HG02938 (cell line): ENCODE measurements at regions not wholly inside any gene's neighbourhood (a gene's known extent, or its start where the extent isn't known, plus 50 kb on each side); places are given as distances from the start of the nearest gene placed in this dataset.
A peak's percentile ranks its signal among the peaks of the same experiment; 100 is the strongest.

Source experiments
- ATAC-seq: cut with Tn5 transposase; IDR thresholded peaks from one replicate; pipeline ENCODE4 v1.9.1; 2021; ENCODE audit warnings: mild to moderate bottlenecking, moderate library complexity; ENCODE audit not compliant: unreplicated experiment

- no peak for ATAC-seq
Observed at GRCh38 chr13:107223867-107224266, 655.9 kb upstream of the ARGLU1 start.

DNA sequence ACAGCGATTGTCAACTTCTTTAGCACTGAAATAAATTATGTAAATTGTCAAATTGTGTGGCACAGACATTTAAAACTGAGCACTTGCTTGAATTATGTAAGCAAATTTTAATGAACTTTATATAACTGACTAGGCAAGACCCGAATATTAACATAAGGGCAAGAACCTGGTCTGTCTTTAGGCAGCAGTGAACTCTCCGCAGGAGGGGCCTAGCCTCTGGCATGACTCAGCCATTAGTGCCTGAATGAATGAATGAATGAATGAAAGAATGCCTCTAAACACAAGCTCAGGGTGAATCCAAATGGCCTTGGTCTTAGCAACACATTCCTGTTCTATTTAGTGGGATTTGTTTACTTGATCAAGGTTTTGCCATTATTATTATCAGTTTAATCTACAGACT lies 654.7 kb upstream of the ARGLU1 start:
- no peak for ATAC-seq

DNA sequence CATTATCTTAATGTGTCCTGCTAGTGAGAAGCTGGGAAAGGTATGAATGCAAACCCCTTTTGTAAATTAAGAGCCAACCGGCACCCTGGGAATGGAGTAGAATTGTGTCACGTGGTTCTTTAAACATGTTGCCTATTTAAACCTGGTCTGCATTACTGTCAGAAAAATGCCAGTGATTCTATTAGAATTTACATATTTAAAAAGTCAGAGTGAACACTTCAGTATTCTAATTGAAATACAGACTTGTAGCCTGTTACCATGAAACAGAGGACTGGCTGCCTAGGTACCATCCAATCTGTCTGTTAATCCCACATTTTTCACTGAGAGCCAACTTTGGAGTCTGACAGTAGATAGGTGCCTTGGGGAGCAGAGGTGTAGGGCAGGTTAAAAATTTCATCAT lies 652.3 kb upstream of the ARGLU1 start:
- no peak for ATAC-seq

DNA sequence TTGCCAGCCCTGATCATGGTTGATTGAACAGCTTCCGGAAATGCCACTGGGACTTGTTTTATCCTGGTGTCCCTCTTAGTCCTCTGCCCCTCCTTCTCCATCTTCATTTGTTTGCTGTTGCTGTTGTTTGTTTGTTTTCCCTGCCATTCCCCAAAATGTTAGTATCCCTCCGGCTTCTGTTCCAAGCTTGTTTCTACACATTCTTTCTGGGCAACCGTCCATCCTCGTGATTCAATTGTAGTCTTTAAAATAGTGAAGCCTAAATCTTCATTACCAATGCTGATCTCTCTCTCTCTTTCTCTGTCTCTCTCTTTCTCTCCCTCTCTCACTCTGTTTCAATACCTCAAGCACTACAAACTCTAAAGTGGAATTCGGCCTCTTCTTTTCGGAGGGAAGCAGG lies 649.3 kb upstream of the ARGLU1 start:
- no peak for ATAC-seq

- ATAC-seq, result no peak
Observed at GRCh38 chr13:107216046-107216755, 648.3 kb upstream of the ARGLU1 start.

DNA sequence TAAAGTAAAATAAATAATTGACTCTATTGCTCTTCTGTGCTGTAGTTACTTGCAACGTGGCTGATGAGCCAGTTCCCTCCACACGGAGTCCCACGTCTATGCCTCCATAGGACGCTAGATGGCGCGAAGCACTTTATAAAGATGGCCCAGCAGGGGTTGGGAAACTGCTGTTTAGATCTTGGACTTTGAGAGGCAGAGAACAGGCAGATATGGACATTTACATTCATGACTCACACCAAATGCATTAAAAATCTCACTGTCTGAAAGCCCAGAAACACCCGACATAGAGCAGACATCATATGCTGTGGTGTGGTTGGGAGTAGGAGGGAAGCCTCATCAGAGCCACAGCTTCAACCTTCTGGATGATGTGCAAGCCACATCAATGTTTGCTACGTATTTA lies 643.1 kb upstream of the ARGLU1 start:
- peak; percentile 98 for ATAC-seq

DNA sequence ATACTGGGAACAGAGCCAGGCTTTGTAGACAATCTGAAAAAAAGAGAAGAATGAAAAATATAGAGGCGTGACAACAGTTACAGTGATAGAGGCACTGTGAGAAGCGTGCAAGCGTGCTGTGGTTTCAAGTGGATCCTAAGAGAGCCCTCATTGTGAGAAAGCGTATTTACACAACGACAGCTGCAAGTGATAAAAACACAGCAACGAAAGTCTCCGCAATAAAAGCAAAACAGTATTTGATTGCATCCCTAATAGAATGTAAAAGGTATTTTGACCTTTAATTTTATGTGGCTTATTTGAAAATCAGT lies 642.7 kb upstream of the ARGLU1 start:
- ATAC-seq, result no peak

DNA sequence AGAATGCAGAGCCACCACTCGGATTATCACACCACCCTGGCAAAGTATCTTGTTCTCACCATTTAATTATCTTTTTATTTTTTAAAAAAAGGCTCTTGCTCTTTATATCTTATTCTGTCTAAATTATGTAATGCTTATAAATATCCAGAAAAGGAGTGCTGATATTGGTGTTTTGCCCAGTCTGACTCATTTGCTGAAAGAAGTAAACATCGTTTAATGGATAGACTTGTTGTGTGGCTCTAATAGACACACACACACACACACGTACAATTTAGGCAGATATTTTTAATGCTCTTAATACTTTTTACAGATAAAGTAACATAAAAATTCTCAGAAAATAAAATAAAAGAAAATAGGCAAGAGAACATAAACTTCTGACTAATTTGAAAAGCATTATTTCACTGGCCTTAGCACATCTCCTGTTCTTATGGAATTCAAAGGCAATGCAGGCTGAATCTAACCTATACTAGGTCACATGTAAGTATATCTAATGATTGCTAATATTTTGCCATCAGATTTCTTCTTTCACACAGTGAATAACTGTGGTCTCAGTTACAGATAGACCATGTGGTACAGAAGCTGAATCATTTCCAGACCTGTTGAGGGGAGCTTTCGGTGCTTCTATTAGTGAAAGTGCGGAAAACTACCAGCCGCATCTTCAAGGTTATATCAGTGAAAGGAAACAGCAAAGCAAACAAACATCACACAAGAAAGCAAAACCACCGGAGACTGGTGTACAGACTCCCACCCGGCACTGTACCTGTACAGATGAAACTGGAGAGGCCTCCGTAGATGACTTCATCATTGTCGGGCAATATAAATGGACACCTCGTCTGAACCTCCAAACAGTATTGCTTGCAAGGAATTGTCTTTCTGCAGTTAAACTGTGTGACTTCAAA lies 642.1 kb upstream of the ARGLU1 start:
- ATAC-seq, result no peak

DNA sequence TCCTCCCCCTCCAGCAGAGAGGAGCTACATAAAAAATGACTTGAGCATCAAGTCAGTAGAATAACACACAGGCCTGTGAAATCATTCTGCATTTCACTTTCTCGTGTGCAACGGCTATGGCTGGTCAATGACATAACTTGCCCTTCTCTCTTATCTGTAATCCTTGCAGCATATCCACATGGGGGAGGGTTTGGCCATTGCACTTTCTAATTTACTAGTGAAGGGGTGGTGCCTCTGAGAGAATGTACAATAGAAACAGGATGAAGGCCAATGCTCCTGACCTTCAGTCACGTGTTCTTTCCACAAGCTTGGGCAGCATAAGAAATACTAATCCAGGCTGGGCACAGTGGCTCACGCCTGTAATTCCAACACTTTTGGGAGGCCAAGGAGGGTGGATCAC lies 641.0 kb upstream of the ARGLU1 start:
- no peak for ATAC-seq

DNA sequence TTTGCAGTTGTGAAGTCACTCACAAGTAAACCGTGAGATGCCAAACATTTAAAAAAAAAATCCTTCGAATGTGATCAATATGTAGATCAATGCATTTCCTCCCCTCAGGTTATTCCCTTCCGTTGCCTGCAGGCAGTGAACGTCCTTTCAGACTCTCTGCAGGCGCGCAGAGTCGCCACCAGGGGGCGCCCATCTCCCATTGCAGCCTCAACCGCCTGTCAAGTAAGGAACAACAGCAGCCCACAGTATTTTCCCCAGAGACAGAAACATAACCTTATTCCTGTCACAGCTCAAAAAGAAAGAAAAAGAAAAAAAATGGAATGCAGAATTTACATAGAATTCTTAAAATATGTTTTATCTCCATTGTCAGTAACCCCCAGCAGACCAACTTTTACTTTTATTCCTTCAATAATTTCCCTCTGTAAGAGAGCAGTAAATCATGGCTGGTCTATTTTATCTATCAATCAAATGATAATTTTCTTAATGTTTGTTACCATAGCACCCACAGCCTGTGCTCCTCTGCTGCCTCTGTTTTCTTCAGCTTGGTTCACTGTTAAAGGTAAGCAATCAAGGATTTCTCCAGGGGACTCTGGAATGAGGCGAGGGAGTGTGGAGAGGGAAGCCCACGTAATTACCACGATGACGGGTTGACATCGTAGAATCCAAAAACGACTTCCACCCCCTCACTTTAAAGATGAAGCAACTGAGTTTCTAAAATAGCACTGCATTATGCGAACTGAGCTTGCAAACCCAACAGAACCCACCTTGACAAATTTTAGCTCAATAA lies 637.6 kb upstream of the ARGLU1 start:
- ATAC-seq, result peak; percentile 94

DNA sequence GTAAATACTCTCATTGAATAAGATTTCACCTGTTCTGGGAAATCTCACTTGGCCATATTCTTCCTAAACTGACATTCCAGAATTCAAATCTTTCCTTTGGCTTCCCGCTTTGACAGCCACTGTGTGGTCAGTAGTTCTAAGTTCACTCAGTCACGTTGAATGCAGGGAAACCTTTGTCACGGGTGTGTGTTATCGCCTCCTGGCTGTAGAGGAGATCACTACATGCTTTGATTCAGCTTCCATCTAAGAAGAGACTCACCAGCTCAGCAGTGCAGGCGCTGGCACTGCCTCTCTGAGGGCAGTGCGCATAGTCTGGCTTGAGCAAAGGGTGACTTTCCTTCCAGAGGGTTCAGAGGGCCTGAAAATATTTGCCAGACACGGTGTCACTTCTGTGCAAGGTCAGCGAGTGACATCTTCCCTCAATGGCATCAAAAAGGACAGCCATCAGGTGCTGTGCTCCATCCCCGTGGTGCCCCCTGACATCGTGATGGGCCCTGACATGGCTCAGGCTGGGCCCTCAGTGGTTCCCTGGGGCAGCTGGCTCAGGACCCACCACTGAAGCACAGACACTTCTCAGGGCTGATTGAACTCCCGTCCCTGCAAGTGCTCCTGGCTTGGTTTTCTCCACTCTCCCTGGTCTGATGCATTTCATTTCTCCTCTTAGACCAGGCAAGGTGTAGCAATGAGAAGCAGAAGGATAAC lies 635.4 kb upstream of the ARGLU1 start:
- peak; percentile 44 for ATAC-seq

- ATAC-seq, result no peak
Observed at GRCh38 chr13:107202371-107203023, 634.6 kb upstream of the ARGLU1 start.

GRCh38 chr13:107200491-107200890 lies 632.6 kb upstream of the ARGLU1 start:
- no peak for ATAC-seq

GRCh38 chr13:107192289-107192688 lies 624.4 kb upstream of the ARGLU1 start:
- no peak for ATAC-seq

GRCh38 chr13:107190065-107190464 lies 622.1 kb upstream of the ARGLU1 start:
- ATAC-seq, result no peak

DNA sequence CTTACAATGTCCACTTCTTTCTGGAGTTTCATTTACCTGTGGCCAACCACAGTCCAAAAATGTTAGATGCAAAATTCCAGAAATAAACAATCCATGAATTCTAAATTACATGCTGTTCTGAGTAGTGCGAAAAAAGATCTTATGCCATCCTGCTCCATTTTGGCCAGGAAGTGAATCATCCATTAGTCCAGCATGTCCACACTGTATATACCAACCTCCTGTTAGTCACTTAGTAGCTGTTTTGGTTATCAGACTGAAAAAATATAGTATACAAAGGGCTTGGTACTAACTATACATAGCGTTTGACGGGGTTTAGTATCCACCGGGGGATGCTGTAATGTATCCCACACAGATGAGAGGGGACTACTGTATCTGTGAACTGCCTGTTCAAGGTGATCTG lies 618.0 kb upstream of the ARGLU1 start:
- ATAC-seq, result no peak

DNA sequence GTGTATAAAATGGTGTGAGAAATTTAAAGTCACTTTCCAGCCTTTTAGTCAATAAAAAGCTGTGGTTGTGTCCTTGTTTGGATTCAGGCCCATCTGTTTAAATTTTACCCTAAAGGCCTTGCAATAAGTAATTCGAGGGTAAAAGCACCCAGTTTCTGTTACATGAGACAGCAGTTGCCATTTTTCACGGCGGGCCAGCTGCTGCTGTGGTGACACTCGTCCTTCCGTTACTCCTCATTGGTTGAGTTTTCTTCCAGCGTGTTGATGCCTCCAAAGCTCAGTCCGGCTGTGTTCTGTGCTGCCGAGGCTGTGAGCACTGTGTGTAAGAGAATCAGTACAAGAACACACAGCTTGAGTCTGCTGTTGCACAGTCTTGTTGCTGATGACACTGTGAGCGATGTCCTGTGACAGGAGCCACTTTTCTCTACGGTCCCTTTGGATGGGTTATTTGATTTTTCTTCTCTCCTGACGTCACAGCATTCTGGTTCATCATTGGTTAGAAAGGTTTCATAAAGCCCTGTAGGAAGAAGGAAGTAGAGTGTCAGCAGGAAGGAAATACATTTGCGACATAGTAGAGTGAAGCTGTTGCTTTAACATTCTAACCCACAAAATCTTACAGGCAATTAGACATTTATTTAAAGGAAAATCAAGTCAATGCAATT lies 602.5 kb upstream of the ARGLU1 start:
- ATAC-seq, result no peak

DNA sequence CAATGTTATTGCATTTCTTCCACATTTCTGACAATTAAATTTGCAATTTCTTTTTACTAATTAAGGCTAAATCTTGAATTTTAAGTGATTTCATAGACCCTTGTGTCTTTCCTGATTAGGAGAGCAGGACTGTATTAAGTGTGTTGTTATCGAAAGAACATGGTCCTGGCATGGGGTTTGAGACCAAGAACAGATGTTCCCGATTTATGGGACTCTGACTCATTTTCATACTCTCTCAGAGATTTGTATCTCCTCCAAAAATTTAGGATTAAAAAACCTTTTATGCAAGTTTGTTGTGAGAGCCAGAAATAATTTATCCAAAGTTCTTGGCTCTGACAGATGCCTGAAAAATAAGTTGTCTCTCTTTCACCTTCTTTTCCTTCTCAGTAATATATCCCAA lies 589.3 kb upstream of the ARGLU1 start:
- ATAC-seq, result no peak

GRCh38 chr13:107144432-107144831 lies 576.5 kb upstream of the ARGLU1 start:
- ATAC-seq, result no peak

DNA sequence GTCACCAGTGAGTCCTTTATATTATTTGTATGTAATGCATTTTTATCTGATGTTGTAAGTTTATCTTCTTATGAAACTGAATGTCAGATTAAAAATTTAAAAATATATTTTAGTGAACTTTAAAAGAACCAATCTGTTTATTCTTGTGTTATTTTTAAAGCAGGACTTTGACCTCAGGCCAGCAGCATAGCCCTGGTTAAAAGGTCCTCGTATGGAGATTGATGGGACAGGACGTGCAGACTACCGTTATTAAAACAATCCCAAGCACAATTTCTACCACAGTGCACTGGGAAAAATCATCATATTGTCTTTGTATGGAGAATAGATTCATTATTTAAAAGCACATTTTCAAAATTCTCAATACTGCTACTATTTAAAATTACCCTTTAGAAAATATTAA lies 573.8 kb upstream of the ARGLU1 start:
- no peak for ATAC-seq
